Activated CD4-positive, alpha-beta T cell treated with anti-CD3 and anti-CD28 coated beads, Interleukin-2, amount 50 U/mL, for 48 hours (primary cell): ENCODE measurements at regions not wholly inside any gene's neighbourhood (a gene's known extent, or its start where the extent isn't known, plus 50 kb on each side); places are given as distances from the start of the nearest gene placed in this dataset.

Source experiments
- DNase-seq, 2 experiments: peaks; one replicate each; pipeline ENCODE4 v3.0.0-alpha.2; 2020

DNA sequence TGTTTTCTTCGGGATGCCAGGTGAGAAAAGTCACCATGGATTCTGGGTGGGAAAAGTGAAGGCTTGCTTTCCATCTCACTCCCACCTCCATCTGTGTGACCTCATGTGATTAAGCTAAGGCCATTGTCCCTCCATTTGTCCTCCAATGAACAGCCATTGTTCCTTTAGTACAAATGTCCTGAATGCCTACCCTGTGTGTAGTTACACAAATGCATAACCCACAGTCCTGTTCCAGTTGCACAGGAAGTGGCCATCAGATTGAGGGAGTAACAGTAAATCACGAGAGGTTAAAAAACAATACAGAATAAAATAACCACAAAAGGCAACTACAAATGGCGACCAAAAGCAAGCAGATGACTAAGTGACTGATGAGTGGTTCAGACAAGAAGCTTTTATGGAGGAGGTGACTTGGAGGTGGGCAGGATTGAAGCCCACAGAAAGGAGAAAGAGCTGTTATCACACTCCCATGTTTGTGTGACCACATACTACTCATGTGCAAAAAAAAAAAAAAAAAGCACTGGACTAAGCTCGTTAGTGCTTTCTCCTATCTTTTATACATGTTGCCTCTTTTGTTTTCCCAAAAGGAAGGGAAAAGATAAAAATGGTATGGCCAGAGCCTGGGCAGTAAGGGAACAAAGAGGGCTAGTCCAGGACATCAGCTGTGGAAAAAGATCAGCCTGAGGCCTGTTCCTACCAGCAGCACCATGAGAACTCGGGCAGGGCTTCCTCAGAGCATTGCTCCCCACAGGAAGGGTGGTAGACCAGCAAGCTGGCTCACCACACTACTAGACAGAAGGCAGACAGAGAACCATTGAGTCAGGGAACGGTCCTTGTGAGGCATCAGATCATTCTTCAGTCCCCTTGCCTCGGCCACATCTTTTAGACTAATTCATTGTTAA lies 111.0 kb downstream of the TFAP2A start:
- DNase-seq, result no peak

DNA sequence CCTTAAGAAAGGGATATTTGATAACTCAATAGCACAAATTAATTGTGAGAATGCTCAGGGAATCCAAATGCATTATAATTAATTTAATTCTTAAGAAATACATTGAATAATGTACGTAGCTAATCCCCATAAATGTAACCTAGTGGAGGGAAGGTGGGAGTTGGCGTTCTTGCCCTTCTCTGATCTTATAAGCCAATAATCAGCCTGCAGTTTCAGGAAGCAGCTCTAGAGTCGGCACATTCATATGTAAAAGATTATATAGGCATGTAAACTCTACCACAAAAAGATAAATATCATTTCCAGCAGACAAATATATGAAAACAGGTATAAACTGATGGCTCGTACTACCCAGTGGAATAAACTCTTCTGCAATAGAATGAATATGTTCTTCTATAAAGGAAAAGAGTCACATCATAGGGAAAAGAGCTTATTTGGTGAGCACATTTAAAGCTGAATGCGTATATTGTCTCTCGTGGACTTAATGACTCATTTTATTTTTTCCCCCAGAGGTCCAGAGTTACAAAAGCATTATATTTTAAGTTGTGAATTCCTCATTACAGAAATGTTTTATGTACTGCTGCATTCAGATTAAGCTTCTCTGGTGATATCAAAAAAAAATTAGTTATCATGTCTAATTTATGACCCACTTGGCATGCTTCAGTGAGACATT lies 112.2 kb downstream of the TFAP2A start:
- DNase-seq, result no peak

DNA sequence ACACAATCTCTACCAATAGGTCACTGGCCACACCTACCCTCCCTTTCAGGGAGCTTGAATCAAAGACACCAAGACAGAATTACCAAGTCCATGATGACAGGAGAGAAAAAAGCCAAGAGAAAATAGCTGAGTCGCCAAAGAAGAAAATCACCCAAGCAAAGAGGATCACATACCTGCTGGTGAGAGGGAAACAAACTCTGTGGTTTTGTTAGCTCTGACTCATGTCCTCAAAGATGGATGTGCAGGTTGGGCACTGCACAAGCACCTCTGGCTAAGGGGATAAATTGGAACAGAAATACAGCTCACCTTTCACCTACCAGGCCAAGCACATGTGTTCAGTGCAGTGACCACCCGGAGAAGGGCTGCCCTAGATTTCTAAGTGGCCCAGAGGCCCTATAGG lies 114.8 kb downstream of the TFAP2A start:
- DNase-seq, result no peak

DNA sequence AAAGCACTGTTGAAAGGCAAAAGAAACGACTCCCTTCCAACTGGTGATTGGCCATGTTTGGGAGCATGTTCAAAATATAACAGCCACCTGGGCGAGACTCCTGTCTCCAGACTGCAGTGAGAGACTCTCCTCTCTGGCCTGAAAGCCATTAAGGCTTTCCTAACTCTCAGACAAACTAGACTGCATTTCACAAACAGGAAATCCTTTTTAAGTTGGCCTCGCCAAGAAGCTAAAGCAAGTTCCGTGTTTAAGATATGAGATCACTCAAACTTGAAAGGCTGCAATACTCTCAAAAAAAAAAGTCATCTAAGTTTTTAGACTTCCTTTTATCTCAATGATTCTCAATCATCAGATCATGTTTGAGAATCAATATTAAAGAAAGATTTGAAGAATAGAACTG lies 117.0 kb downstream of the TFAP2A start:
- no peak for DNase-seq

DNA sequence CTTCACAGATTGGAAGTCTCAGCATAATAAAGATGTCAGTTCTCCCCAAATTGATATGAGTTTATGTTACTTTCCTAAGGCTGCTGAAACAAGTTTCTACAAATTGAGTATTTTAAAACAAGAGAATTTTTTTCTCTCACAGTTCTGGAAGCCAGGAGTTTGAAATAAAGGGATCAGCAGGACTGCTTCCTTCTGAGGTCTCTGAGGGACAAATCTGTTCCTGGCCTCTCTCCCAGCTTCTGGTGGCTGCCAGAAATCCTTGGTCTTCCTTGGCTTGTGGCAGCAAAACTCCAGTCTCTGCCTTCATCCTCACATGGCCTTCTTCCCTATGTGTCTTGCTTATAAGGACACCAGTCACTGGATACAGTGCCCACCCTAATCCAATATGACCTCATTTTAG lies 136.1 kb downstream of the TFAP2A start:
- DNase-seq, result no peak

DNA sequence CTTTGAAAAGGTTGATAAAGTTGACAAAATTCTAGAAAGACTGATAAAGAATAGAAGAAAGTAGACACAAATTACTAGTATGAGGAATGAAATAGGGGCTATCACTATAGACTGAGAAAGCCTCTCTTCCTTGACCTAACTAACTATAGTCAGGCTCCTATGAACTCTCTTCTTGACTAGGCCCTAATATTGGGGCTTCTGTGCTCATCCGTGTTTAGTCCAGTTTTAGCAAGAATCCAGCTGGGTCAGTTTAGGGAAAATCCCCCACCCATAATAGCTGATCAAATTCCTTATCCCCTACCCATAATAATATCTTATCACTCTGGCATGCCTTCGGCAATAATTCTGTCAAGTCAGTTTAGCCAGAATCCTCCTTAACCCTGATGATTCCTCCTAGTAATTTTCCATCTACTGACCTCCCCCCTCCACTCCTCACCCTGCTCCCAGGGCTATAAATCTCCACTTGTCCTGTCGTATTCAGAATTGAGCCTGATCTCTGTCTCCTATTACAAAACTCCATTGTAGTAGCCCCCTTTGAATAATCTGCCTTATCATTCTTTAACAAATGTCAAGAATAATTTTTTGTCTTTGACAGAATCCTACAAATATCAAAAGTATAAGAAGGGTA lies 138.1 kb downstream of the TFAP2A start:
- no peak for DNase-seq

DNA sequence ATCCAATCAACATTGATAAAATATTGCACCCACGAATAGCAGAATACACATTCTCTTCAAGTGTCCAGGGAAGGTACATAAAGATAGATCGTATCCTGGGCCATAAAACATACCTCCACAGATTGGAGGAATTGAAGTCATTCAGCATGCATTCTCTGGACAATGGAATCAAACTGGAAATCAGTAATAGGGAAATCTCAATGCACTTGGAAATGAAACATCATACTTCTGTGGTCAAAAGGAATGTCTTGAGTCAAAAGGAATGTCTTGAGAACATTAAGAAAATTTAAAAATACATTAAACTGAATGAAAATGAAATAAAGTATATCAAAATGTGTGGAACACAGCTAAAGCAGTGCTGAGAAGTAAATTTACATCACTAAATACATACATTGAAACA lies 138.8 kb downstream of the TFAP2A start:
- no peak for DNase-seq

DNA sequence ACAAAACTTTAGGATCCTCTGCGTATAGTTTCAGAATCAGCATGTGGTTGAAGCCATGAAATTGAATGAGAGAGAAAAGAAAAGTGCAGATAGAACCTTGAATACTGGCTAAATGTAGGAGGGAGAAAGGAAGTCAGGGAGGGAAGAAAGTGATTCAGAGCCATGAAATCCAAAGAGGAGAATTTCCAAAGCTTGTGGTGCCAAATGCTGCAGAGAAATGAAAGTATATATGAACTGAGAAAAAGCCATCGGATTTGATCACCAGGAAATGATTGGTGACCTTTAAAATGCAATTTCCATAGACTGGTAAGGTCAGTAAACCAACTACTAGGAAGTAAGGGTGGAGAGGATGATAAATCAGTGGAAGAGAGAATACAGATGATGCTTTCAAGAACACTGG lies 142.3 kb downstream of the TFAP2A start:
- no peak for DNase-seq

DNA sequence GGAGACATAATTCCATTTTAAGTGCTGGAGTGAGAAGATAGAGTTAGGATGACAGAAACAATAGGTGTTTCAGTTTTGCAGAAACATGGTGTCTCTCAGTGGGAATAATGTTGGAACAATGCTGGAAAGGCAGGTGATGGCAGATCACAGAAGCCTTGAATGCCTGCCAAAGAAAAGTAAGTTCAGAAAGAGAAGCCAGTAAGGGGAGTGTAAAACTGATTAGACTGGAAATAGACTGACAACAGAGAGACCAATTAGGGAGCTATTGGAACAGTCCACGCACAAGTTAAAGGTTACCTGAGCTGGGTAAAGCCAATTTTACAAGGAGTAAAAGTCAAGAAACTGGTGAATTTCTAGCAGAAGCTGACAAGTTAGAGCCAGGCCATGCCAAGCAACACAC lies 142.9 kb downstream of the TFAP2A start:
- DNase-seq, result no peak

DNA sequence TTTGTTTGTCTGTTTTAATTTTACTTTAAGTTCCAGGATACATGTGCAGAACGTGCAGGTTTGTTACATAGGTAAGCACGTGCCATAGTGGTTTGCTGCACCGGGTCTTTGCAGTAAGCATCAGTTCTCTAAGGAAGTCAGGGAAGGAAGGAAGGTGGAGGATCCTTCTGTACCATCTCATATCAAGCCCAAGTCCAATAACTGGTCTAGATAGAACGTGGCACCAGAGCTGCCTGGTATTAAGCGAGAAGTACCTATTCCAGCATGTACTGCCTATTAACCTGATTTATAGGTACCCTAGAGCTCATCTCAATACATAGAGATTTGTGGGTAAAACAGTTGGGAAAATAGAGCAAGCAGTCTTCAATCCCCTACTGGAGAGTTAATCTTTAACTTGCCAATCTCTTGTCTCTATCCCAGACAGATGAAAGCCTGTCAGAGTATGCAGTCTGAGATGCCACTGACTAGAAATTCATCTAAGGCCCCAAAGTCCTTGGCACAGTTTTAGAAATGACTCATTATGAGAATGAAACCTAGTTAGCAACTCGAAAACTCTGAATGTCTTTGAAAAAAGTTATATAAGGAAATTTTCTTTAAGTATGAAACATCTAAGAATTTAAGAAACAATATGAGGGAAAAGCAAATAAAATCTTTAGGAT lies 144.9 kb downstream of the TFAP2A start:
- DNase-seq, result no peak

DNA sequence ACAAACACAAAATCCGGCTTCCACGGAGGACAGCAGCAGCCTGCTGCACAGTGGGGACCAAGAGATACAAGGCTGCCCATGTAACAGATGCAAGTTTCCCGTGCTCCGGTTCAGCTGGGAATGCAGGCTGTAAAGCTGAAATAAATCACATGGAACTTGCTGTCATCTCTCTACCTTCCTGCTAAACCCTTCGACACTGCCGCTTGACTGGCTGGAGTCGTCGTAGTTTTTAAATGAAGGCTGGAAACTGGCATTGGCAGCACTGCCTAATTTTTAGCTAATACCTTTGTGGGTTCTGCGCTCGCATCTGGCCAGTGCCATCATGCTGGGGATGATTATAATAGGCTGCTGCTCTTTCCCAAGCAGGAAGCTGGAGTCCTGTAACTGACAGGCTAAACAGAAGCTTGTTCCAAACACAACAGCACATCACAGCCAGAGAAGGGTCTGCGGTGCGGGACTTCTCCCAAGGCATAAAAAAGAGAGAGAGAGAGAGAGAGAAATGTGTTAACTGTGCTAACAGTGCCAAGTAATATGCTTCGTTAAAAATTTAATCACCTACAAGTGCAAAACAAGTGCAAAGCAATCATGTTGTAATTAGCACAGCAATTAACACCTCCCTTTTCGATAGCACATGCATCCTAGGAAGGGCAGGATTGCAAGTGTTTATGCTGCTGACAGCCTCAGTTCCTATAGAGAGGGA lies 146.1 kb downstream of the TFAP2A start:
- no peak for DNase-seq

DNA sequence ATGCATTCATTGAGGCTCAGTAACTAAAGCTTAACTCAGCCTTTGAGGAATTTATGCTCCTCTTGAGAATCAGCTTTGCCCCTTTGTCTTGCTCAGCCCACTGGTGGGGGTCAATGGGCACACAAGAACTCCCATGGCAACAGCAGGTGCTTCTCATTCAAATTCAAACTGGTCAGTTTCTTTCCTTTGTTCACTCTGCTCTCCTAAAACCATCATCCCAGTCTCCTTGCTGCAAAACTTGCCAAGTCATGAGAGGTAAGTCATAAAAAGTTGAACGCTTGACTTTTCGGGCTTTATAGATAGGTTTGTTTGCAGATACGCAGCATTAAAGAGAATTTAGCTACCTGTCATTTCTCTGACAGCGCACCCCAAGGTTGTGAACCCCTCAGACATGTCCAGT lies 146.8 kb downstream of the TFAP2A start:
- no peak for DNase-seq

DNA sequence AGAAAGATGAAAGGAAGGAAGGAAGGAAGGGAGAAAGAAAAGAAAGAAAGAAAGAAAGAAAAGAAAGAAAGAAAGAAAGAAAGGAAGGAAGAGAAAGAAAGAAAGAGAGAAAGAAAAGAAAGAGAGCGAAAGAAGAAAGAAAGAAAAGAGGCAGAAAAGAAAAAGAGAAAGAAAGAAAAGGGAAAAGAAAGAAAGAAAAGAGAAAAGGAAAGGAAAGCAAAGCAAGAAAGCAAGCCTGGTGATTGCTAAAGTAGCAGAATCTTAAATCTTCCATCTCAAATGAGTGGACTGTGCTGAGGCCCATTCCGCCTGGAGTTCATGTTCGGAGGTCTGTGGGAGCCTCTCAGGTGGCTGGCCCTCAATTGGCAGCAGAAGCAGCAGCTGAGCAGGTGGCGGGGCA lies 148.4 kb downstream of the TFAP2A start:
- DNase-seq, result no peak

DNA sequence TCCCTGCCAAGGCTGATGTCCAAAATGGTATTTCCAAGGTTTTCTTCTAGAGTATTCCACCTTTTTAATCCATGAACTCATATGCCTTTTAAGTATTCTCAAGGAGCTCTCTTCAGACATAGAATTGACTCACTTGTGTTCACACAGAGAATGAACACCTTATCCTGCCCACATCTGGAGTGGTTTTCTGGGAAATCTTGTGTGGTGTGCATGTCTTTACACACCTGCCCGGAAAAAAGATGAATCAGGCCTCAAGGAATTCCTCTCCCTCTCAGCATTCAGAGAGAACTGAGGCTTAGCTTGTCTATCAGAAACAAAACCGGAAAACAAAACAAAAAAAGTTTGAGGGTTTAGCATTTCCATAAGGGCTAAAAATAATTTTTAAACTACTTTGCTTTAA lies 148.8 kb downstream of the TFAP2A start:
- no peak for DNase-seq

DNA sequence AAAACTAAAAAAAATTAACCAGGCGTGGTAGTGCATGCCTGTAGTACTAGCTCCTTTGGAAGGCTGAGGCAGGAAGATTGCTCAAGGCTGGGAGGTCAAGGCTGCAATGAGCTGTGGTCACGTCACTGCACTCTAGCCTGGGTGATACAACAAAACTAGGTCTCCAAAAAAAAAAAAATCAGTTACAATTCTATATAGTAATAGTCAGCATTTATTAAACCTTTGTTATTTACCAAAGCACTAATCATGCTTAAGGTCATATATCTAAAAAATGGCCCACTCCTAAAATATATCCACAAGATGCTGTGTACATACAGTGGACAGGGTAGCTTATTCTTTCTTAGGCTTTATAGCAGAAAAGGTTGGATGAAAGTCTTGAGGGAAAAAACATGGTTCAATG lies 152.4 kb downstream of the TFAP2A start:
- DNase-seq, result no peak

DNA sequence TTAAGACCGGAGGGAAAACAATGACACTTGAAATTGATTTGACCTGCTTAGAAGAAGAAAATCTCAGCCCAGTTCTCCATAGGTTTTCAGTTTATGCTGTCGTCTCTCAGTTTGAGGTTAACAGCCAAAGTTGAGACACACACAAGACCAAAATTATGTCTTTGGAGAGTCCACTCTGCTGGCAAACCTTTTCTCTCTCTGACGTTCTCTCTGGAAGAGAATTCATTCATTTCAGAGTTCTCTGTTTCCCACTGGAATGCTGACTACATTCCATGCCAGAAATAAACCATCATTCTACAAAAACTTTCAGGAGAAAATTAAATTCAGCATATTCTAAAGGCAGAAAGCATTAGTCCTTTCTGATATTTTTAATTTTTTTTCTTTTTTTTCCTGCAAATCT lies 155.2 kb downstream of the TFAP2A start:
- DNase-seq, result no peak

DNA sequence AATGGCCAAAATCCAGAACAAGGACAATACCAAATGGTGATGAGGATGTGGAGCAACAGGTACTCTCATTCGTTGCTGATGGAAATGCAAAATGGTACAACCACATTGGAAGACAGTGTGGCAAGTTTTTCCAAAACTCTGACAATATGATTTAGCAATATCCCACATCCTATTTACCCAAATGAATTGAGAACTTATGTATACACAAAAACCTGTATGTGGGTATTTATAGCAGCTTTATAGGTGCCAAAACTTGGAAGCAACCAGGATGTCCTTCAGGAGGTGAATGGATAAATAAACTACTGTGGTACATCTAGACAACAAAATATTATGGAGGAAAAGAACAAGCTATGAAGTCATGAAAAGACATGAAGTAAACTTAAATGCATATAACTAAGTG lies 156.5 kb downstream of the TFAP2A start:
- DNase-seq, result no peak

DNA sequence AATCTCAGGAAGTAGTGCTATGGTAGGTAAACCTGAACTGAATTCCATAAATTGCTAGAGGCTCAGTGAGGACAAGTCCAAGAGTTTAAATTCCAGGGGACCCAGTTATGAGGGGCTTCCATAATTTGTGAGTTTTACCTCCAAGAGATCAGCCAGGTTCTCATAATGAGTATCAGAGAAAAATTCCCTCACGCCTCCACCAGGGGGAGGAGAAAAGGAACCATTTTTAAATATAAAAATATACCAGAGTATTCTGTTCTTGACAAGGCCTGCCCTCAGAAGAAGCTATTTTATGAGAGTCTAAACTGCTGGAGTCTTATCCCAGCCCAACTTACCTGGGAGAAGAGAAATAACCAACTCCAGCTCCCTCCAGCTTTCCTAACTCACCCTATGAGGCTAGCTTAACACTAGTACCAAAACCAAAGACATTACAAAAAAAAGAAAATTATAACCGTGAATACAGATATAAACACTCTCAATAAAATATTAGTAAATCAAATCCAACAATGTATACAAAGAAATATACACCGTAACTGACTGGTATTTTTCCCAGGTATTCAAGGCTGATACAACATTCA lies 158.7 kb downstream of the TFAP2A start:
- DNase-seq, result no peak

DNA sequence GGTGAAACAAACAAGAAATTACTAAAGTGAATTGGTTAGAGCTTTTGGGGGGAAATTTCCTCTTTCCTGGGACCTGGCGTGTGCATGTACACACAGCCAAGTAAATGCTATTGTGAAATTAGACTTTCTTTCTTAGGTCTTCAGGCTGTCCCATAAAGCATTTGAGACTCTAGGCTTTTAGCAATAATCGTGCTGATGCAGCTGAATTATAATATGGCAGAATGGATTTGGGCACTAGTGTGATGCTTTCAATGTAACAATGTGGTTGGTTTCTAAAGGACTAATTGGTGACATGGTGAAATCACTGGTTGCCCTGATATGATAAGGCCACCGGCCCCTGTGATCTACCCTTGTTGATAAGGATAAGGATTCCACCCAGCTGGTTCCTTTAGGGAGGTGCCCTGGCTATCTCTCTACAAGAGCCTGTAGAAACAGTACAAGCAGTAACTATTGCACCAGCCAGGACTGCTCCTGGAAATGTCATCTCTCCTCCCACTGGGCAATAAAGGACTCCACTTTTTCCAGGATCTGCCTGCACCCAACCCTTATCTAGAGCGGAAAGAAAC lies 164.1 kb downstream of the TFAP2A start:
- DNase-seq, result no peak

DNA sequence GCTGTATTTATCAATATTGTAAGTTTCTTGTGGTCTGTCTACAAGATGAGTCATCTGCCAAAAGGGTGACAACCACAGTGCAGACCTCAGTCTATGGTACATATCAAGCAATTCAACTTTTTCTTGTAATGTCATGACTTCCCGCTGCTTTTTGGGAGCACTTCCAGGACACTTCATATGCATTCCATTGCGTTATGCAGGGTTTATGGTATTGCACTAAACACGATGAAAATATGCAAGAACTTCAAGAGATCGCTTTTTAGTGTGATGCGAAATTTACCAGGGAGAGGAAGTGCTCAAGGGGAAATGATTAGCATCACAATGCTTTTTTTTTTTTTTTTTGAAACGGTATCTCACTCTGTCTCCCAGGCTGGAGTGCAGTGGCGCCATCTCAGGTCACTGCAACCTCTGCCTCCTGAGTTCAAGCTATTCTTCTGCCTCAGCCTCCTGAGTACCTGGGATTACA lies 166.5 kb downstream of the TFAP2A start:
- no peak for DNase-seq

DNA sequence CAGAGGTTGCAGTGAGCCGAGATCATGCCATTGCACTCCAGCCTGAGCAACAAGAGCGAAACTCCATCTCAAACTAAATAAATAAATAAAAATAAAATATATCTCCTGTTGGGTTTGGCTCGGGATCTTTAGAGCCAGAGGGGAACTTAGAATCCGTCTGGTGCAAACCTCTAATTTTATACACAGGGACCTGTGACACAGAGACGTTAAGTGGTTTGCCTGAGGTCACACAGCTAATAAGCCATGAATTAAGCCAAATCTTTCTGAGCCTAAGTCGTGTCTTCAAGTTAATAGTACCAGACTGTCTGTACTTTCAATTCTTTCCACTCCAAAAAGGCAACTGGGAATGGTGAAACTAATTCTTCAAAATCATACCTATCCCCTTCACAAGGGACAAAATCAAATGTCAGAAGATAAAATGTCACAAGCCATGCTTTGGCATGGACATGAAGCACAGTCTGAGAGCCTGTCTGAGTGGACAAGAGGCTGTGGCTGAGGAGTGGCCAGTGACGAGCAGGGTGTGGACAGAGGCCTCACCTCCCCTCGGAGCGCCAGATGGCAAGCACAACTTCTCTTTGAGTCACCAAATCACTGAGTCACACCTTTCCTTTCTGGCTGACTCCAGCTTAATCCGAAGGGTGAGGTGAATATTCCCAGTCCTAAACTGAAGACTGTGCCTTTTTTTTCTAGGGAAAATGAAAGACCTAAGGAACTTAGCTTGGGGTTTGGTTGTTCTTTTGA lies 177.4 kb downstream of the TFAP2A start:
- DNase-seq, result no peak
